Colonic mucosa (tissue), 4 donors: ENCODE measurements at regions not wholly inside any gene's neighbourhood (a gene's known extent, or its start where the extent isn't known, plus 50 kb on each side); places are given as distances from the start of the nearest gene placed in this dataset.
A peak's percentile ranks its signal among the peaks of the same experiment; 100 is the strongest.

Source experiments
- DNase-seq: peaks from one replicate; pipeline ENCODE4 v3.0.0-alpha.2; 2020
- H3K27ac ChIP-seq: fragments of 200-600 bp; one replicate; pipeline ENCODE4 v1.8.0; 2021
- H3K27me3 ChIP-seq: fragments of 200-600 bp; one replicate; pipeline ENCODE4 v1.8.0; 2021
- H3K36me3 ChIP-seq: fragments of 200-600 bp; one replicate; pipeline ENCODE4 v1.8.0; 2021
- H3K4me1 ChIP-seq: fragments of 200-600 bp; one replicate; pipeline ENCODE4 v1.8.0; 2021; ENCODE audit warnings: mild to moderate bottlenecking
- H3K4me3 ChIP-seq: fragments of 200-600 bp; one replicate; pipeline ENCODE4 v1.8.0; 2021
- H3K9ac ChIP-seq, 2 donors: one replicate each; pipeline ENCODE4 v1.7.0; 2013; ENCODE audit warnings: control low read depth in 2 of 2, low read depth in 2 of 2, low read length in 2 of 2
- H3K9me3 ChIP-seq: fragments of 200-600 bp; one replicate; pipeline ENCODE4 v1.8.0; 2021
- CTCF ChIP-seq: fragments of 200-600 bp; IDR thresholded peaks from one replicate; pipeline ENCODE4 v1.8.0; 2022; ENCODE audit warnings: antibody characterized with exemption, mild to moderate bottlenecking
- intact Hi-C: fragments of 100-400 bp; cut with DNase I; formaldehyde crosslinking; loops from one replicate; pipeline ENCODE4 v1.14.1; 2022
- donor health status: healthy.
- donor health status: DM: no; HTN: no; CAD: no.
- donor health status: DM: no; HTN: no; CAD: no.

- Histone ChIP-seq H3K4me3 (no peak overlapping the region), H3K4me1 (no peaks in the 10 kb centered on the region), H3K36me3 (no peaks in the 10 kb centered on the region), H3K9me3 (no peaks in the 10 kb centered on the region), H3K9ac (no peak overlapping the region), H3K27ac (no peak overlapping the region), H3K27me3 (no peaks in the 10 kb centered on the region)
- peak; percentile 1 for DNase-seq
- no peak for TF ChIP-seq CTCF
- intact Hi-C loops = no loop called here
Observed at GRCh38 chr22:49312601-49313000, 515.1 kb downstream of the BRD1 start.

- Histone ChIP-seq H3K27ac (no peak overlapping the region), H3K36me3 (no peaks in the 10 kb centered on the region), H3K9ac (no peak overlapping the region), H3K9me3 (no peaks in the 10 kb centered on the region), H3K4me3 (no peak overlapping the region), H3K4me1 (no peaks in the 10 kb centered on the region), H3K27me3 (no peaks in the 10 kb centered on the region)
- DNase-seq = peak; percentile 4
- intact Hi-C loops = no loop called here
- no peak for TF ChIP-seq CTCF
Observed at GRCh38 chr22:49310354-49310753, 517.3 kb downstream of the BRD1 start.

- Histone ChIP-seq H3K27me3 (no peaks in the 10 kb centered on the region), H3K36me3 (no peaks in the 10 kb centered on the region), H3K4me3 (no peak overlapping the region), H3K4me1 (no peaks in the 10 kb centered on the region), H3K9me3 (no peaks in the 10 kb centered on the region), H3K27ac (no peak overlapping the region), H3K9ac (no peak overlapping the region)
- intact Hi-C loops = loop anchor here (5.0 kb wide), 1 partner anchor 261 kb away; no protein-coding TSS in a partner anchor
- TF ChIP-seq CTCF = no peak
- DNase-seq = peak; percentile 3
Observed at GRCh38 chr22:49308300-49308699, 519.4 kb downstream of the BRD1 start.

GRCh38 chr22:49307870-49308269, 519.8 kb downstream of the BRD1 start:
- H3K9me3 ChIP-seq = no peaks in the 10 kb centered on the region
- H3K4me3 ChIP-seq = no peak overlapping the region
- intact Hi-C loops = loop anchor here (5.0 kb wide), 1 partner anchor 261 kb away; no protein-coding TSS in a partner anchor
- H3K27ac ChIP-seq = no peak overlapping the region
- H3K36me3 ChIP-seq = no peaks in the 10 kb centered on the region
- peak; percentile 14 for DNase-seq
- H3K27me3 ChIP-seq = no peaks in the 10 kb centered on the region
- no peaks in the 10 kb centered on the region for H3K4me1 ChIP-seq
- no peak overlapping the region for H3K9ac ChIP-seq
- no peak for TF ChIP-seq CTCF

GRCh38 chr22:49307481-49307830, 520.2 kb downstream of the BRD1 start:
- TF ChIP-seq CTCF = no peak

More at GRCh38 chr22:49307481-49307830, 520.2 kb downstream of the BRD1 start:
- intact Hi-C loops = loop anchor here (5.0 kb wide), 1 partner anchor 260 kb away; no protein-coding TSS in a partner anchor
- Histone ChIP-seq H3K9ac (no peak overlapping the region), H3K4me3 (no peak overlapping the region), H3K9me3 (no peaks in the 10 kb centered on the region), H3K4me1 (no peaks in the 10 kb centered on the region), H3K36me3 (no peaks in the 10 kb centered on the region), H3K27me3 (no peaks in the 10 kb centered on the region), H3K27ac (no peak overlapping the region)
- DNase-seq = peak; percentile 2
